Transverse colon (tissue), 3 donors: ENCODE measurements at regions not wholly inside any gene's neighbourhood (a gene's known extent, or its start where the extent isn't known, plus 50 kb on each side); places are given as distances from the start of the nearest gene placed in this dataset.

Experiments
- CTCF ChIP-seq, 5 experiments: fragments of 200-600 bp in 3 of 5; fragments of 450-650 bp in 2 of 5; sonication (generic) in 3 of 5; IDR thresholded peaks; 1 replicate in 2 of 5; 2 replicates in 3 of 5; pipeline ENCODE4 v1.5.1; 2016 to 2017; ENCODE audit warnings: antibody characterized with exemption in 5 of 5, inconsistent platforms in 3 of 5, mild to moderate bottlenecking in 2 of 5, moderate library complexity in 1 of 5
- EP300 ChIP-seq: sonication (generic); formaldehyde crosslinking; IDR thresholded peaks from one replicate; pipeline ENCODE4 v1.6.1; 2017; ENCODE audit warnings: antibody characterized with exemption, low read depth
- POLR2A ChIP-seq: fragments of 450-650 bp; IDR thresholded peaks from one replicate; pipeline ENCODE4 v1.6.1; 2016; ENCODE audit warnings: antibody characterized with exemption, mild to moderate bottlenecking, moderate library complexity

- no peak for TF ChIP-seq EP300
- no peak for TF ChIP-seq CTCF (IDR thresholded peaks at IDR 0.05)
- no peak for TF ChIP-seq POLR2A
Observed at GRCh38 chr6:40963019-40963418, 76.0 kb downstream of the UNC5CL start.
